Mesodermal cell (in vitro differentiated cells): ENCODE measurements at regions not wholly inside any gene's neighbourhood (a gene's known extent, or its start where the extent isn't known, plus 50 kb on each side); places are given as distances from the start of the nearest gene placed in this dataset.

ENCODE experiments used
- H3K27ac ChIP-seq: 2 replicates; pipeline ENCODE4 v1.7.0; 2013; ENCODE audit warnings: mild to moderate bottlenecking, low read depth, low read length, moderate library complexity; ENCODE audit not compliant: severe bottlenecking
- H3K36me3 ChIP-seq: 2 replicates; pipeline ENCODE4 v1.7.1; 2013; ENCODE audit warnings: mild to moderate bottlenecking, low read length, moderate library complexity; ENCODE audit not compliant: control insufficient read depth, insufficient read depth
- H3K4me1 ChIP-seq: one replicate; pipeline ENCODE4 v1.7.1; 2013; ENCODE audit warnings: mild to moderate bottlenecking, low read length; ENCODE audit not compliant: insufficient read depth, control insufficient read depth, poor library complexity, severe bottlenecking
- H3K4me3 ChIP-seq: 2 replicates; pipeline ENCODE4 v1.7.0; 2013; ENCODE audit warnings: low read length, control low read depth, mild to moderate bottlenecking; ENCODE audit not compliant: insufficient read depth, poor library complexity, severe bottlenecking; ENCODE audit errors: extremely low read depth
- H3K9me3 ChIP-seq: 2 replicates; pipeline ENCODE4 v1.7.1; 2013; ENCODE audit warnings: mild to moderate bottlenecking, low read length, moderate library complexity; ENCODE audit not compliant: control insufficient read depth
- WGBS, 2 experiments: methylation state at CpG; one replicate each; pipeline ENCODE4 v1.1.5; 2013; ENCODE audit warnings: missing lambda C conversion rate in 2 of 2; ENCODE audit not compliant: insufficient coverage in 2 of 2; 5-methylcytosine and 5-hydroxymethylcytosine counted together

GRCh38 chr16:50469744-50470321 is 78.4 kb upstream of the NKD1 start:
- WGBS, 2 experiments = 50 to 51% methylated on average over 14 to 15 of the region's 18 CpGs
- Histone ChIP-seq H3K4me3 (no peak overlapping the region), H3K4me1 (peaks cover 25% of the 10 kb centered on the region), H3K27ac (peak overlapping the region; percentile 49), H3K9me3 (no peaks in the 10 kb centered on the region), H3K36me3 (no peaks in the 10 kb centered on the region)

- 45 to 59% methylated on average over 2 of the region's 2 CpGs for WGBS, 2 experiments
- Histone ChIP-seq H3K9me3 (no peaks in the 10 kb centered on the region), H3K4me3 (no peak overlapping the region), H3K36me3 (no peaks in the 10 kb centered on the region), H3K4me1 (peaks cover 25% of the 10 kb centered on the region), H3K27ac (peak overlapping the region; percentile 49)
Observed at GRCh38 chr16:50469121-50469743, 79.0 kb upstream of the NKD1 start.

- 46 to 65% methylated on average over 7 of the region's 7 CpGs for WGBS, 2 experiments
- Histone ChIP-seq H3K4me1 (peaks cover 24% of the 10 kb centered on the region), H3K27ac (no peak overlapping the region)
Observed at GRCh38 chr16:50468749-50469078, 79.5 kb upstream of the NKD1 start.

GRCh38 chr16:50467943-50468748 is 80.0 kb upstream of the NKD1 start:
- Histone ChIP-seq H3K36me3 (no peaks in the 10 kb centered on the region), H3K9me3 (no peaks in the 10 kb centered on the region), H3K4me1 (peaks cover 24% of the 10 kb centered on the region), H3K4me3 (peak overlapping the region; percentile 22), H3K27ac (no peak overlapping the region)
- 6 to 7% methylated on average over 35 to 53 of the region's 68 CpGs for WGBS, 2 experiments

More at GRCh38 chr16:50468749-50469078, 79.5 kb upstream of the NKD1 start:
- no peaks in the 10 kb centered on the region for H3K36me3 ChIP-seq
- no peaks in the 10 kb centered on the region for H3K9me3 ChIP-seq
- no peak overlapping the region for H3K4me3 ChIP-seq

GRCh38 chr16:50467559-50467942 is 80.6 kb upstream of the NKD1 start:
- H3K36me3 ChIP-seq = no peaks in the 10 kb centered on the region
- H3K4me3 ChIP-seq = peak overlapping the region; percentile 22
- H3K4me1 ChIP-seq = peaks cover 25% of the 10 kb centered on the region
- no peaks in the 10 kb centered on the region for H3K9me3 ChIP-seq
- no peak overlapping the region for H3K27ac ChIP-seq
- WGBS, 2 experiments = 44 to 49% methylated on average over 8 to 11 of the region's 13 CpGs

- Histone ChIP-seq H3K36me3 (no peaks in the 10 kb centered on the region), H3K4me3 (no peak overlapping the region), H3K4me1 (peaks cover 26% of the 10 kb centered on the region), H3K27ac (no peak overlapping the region), H3K9me3 (no peaks in the 10 kb centered on the region)
- WGBS, 2 experiments = 80 to 85% methylated on average over 1 to 2 of the region's 2 CpGs
Observed at GRCh38 chr16:50466170-50466569, 82.0 kb upstream of the NKD1 start.

GRCh38 chr16:50464325-50465290 is 83.6 kb upstream of the NKD1 start:
- Histone ChIP-seq H3K36me3 (no peaks in the 10 kb centered on the region), H3K27ac (no peak overlapping the region), H3K4me3 (no peak overlapping the region), H3K9me3 (no peaks in the 10 kb centered on the region), H3K4me1 (peaks cover 21% of the 10 kb centered on the region)
- 93 to 96% methylated on average over 14 to 15 of the region's 16 CpGs for WGBS, 2 experiments

- Histone ChIP-seq H3K4me1 (peaks cover 19% of the 10 kb centered on the region), H3K36me3 (no peaks in the 10 kb centered on the region), H3K9me3 (no peaks in the 10 kb centered on the region), H3K27ac (no peak overlapping the region), H3K4me3 (no peak overlapping the region)
- 60 to 100% methylated on average over 1 to 2 of the region's 3 CpGs for WGBS, 2 experiments
Observed at GRCh38 chr16:50463581-50464324, 84.4 kb upstream of the NKD1 start.

- H3K4me3 ChIP-seq = no peak overlapping the region
- H3K9me3 ChIP-seq = no peaks in the 10 kb centered on the region
- H3K4me1 ChIP-seq = peaks cover 17% of the 10 kb centered on the region
- 34 to 39% methylated on average over 11 of the region's 12 CpGs for WGBS, 2 experiments
- no peak overlapping the region for H3K27ac ChIP-seq
- no peaks in the 10 kb centered on the region for H3K36me3 ChIP-seq
Observed at GRCh38 chr16:50462793-50463507, 85.2 kb upstream of the NKD1 start.
